ENCODE measurements at regions not wholly inside any gene's neighbourhood (a gene's known extent, or its start where the extent isn't known, plus 50 kb on each side); places are given as distances from the start of the nearest gene placed in this dataset.
"Not testable (repeated sequence)": the region's sequence is repeated elsewhere in the genome, so short reads cannot be mapped to it uniquely, and the experiment has no call there.

DNA sequence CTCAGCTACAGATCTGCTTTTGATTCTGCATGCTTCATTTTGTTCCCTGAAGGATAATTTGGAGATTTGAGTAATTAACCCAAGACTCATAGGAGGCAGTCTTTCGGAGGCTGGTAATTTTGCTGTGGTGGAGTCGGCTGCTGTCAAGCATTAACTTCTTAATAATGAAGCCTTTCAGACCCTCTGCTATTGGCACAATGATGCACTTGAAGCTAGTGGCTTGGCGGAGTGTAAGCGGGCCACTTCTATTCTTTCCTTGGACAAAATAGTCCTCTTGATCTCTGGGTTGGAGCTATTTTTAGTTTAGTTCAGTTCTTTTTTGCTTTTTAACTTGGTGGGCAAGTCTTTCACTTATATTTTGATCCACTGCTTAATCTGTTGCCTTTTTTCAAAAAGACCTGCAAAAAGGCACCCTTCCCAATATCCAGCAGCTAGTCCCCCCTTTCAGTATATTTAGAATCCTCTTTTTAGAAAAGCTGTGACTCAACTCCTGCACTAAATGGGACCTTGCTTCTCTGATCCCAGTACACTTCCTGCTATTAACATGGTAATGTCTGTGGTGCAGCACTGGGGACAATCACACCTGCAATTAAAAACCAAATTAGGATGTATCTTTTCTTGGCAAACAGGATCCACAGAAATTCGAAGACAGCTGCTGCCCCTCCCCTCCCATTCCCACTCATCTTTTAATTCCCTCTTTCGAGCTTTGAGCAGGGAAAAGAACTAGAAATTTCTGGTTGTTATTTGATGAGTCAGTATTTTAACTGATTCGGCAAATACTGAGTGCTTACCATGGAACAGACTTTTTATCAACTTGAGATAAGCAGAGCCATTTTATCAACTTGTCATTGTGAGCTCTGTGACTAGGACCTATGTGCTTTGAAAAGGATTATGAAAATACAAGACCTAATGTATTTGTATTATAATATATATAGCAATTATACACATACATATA lies 169.4 kb upstream of the ANKRD55 start:
- DNase-seq (ENCODE audit: low spot score) = no peak
- in situ Hi-C loops (cut with MboI; ENCODE audit: low pct_unique_long_range_greater_than_20kb, low sequenced_read_pairs, unreplicated experiment) = no loop called here
- TF ChIP-seq, protein P1, sequence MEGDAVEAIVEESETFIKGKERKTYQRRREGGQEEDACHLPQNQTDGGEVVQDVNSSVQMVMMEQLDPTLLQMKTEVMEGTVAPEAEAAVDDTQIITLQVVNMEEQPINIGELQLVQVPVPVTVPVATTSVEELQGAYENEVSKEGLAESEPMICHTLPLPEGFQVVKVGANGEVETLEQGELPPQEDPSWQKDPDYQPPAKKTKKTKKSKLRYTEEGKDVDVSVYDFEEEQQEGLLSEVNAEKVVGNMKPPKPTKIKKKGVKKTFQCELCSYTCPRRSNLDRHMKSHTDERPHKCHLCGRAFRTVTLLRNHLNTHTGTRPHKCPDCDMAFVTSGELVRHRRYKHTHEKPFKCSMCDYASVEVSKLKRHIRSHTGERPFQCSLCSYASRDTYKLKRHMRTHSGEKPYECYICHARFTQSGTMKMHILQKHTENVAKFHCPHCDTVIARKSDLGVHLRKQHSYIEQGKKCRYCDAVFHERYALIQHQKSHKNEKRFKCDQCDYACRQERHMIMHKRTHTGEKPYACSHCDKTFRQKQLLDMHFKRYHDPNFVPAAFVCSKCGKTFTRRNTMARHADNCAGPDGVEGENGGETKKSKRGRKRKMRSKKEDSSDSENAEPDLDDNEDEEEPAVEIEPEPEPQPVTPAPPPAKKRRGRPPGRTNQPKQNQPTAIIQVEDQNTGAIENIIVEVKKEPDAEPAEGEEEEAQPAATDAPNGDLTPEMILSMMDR (IDR thresholded peaks at IDR 0.05; ENCODE audit: extremely low read depth, insufficient read depth, missing control alignments) = no peak

GRCh38 chr5:56397796-56398195 lies 164.7 kb upstream of the ANKRD55 start:
- in situ Hi-C loops (cut with MboI; ENCODE audit: low pct_unique_long_range_greater_than_20kb, low sequenced_read_pairs, unreplicated experiment) = not testable (repeated sequence)

DNA sequence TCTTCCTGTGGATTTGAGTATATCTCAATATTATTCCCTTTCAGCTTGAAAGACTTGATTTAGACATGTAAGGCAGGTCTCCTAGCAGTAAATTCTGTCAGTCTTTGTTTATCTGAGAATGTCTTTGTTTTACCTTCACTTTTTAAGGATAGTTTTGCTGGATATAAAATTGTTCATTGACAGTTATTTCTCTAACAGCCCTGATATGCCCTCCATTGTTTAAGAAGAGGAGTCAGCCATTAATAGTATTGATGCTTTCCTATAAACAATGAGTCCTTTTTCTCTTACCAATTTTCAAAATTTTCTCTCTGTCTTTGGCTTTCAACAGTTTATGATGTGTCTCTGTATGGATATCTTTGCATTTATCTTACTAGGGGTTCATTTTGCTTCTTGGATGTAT lies 163.5 kb upstream of the ANKRD55 start:
- in situ Hi-C loops (cut with MboI; ENCODE audit: low pct_unique_long_range_greater_than_20kb, low sequenced_read_pairs, unreplicated experiment) = no loop called here
- TF ChIP-seq, protein P1 (IDR thresholded peaks at IDR 0.05; ENCODE audit: extremely low read depth, insufficient read depth, missing control alignments) = no peak
- DNase-seq (ENCODE audit: low spot score) = no peak

More at GRCh38 chr5:56397796-56398195, 164.7 kb upstream of the ANKRD55 start:
- DNase-seq (ENCODE audit: low spot score) = not testable (repeated sequence)

DNA sequence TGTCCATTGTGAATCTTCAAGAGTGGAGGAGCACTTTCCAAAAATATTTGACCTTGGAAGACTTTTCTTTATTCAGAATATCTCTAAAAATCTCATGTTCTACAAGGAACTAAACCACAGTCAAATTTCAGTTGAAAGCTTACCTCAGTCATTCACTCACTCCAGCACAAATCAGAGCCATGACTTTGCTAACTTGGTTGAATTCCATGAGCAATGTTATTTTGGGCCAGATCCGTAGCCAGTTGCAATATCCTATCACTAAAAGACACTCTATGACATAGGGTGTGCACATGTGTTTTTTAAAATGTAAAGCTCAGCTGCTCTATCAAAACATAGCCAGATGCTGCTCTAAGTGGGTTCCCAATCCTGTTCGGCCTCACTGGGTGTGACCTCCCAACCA lies 156.1 kb upstream of the ANKRD55 start:
- in situ Hi-C loops (cut with MboI; ENCODE audit: low pct_unique_long_range_greater_than_20kb, low sequenced_read_pairs, unreplicated experiment) = no loop called here
- DNase-seq (ENCODE audit: low spot score) = no peak
- TF ChIP-seq, protein P1 (IDR thresholded peaks at IDR 0.05; ENCODE audit: extremely low read depth, insufficient read depth, missing control alignments) = no peak

DNA sequence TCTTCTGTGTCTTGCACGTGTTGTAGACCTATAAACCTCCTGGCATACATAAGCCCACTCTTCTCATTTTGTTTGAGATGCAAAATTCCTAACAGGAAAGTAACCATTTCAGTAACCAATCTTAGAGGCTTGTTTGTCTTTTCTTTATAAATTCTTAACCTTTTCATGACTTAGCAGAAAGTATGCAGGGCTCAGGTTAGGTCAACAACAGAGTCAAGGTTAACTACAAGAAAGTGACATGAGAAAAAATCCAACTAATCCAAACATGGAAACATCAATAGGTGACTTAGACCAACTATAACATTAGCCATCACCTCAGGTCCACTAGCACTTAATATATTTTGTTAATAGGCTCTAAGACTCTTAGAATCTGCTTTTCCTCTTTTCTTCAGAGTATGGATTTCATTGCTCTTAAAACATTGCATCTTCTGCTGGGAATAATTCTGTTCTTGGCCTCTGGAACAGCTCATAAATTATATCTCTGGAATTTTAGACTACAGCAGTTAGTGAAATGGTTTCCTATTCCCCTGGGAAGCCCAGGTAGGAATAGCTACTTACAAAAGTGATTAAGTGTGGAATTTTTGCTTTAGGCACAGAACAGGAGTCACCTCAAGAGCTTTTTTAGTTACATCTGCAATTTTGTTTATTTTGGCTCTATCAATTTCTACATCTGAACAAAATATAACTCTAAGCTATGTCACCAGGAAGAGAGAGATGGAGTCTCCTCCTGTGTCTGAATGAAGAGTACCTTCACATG lies 155.3 kb upstream of the ANKRD55 start:
- TF ChIP-seq, protein P1 (IDR thresholded peaks at IDR 0.05; ENCODE audit: extremely low read depth, insufficient read depth, missing control alignments) = no peak
- in situ Hi-C loops (cut with MboI; ENCODE audit: low pct_unique_long_range_greater_than_20kb, low sequenced_read_pairs, unreplicated experiment) = no loop called here
- no peak for DNase-seq (ENCODE audit: low spot score)

GRCh38 chr5:56386046-56386445 lies 152.9 kb upstream of the ANKRD55 start:
- in situ Hi-C loops (cut with MboI; ENCODE audit: low pct_unique_long_range_greater_than_20kb, low sequenced_read_pairs, unreplicated experiment) = no loop called here
- TF ChIP-seq, protein P1 (IDR thresholded peaks at IDR 0.05; ENCODE audit: extremely low read depth, insufficient read depth, missing control alignments) = no peak
- DNase-seq (ENCODE audit: low spot score) = no peak

- in situ Hi-C loops (cut with MboI; ENCODE audit: low pct_unique_long_range_greater_than_20kb, low sequenced_read_pairs, unreplicated experiment) = no loop called here
- DNase-seq (ENCODE audit: low spot score) = no peak
- TF ChIP-seq, protein P1 (IDR thresholded peaks at IDR 0.05; ENCODE audit: extremely low read depth, insufficient read depth, missing control alignments) = no peak
These were observed 151.1 kb upstream of the ANKRD55 start for GRCh38 chr5:56384186-56384585.

Data from GM13977 (cell line).